HEK293T (cell line): ENCODE measurements at regions not wholly inside any gene's neighbourhood (a gene's known extent, or its start where the extent isn't known, plus 50 kb on each side); places are given as distances from the start of the nearest gene placed in this dataset.

ENCODE experiments used
- CTCF ChIA-PET: fragments of 350-600 bp; formaldehyde crosslinking; extraction: SDS; loops from one replicate; lab custom pipeline; 2021; ENCODE audit warnings: antibody characterized with exemption, inconsistent platforms; lab: Yijun Ruan, JAX
- POLR2A ChIA-PET: fragments of 350-600 bp; formaldehyde crosslinking; extraction: SDS; loops from one replicate; lab custom pipeline; 2020; ENCODE audit warnings: antibody characterized with exemption, inconsistent platforms; lab: Yijun Ruan, JAX
- DNase-seq: peaks from one replicate; pipeline ENCODE4 v3.0.0; 2012; ENCODE audit warnings: mixed read lengths; ENCODE audit errors: extremely low spot score
- ARNT ChIP-seq: fragments of 450-650 bp; IDR thresholded peaks from 2 replicates; pipeline ENCODE4 v1.6.1; 2017; ENCODE audit warnings: mild to moderate bottlenecking
- BHLHE40 ChIP-seq: fragments of 450-650 bp; IDR thresholded peaks from 2 replicates; pipeline ENCODE4 v1.6.1; 2016; ENCODE audit warnings: mild to moderate bottlenecking, moderate library complexity, borderline replicate concordance
- CTBP1 ChIP-seq: fragments of 450-650 bp; IDR thresholded peaks from 2 replicates; pipeline ENCODE4 v1.6.1; 2016; ENCODE audit warnings: borderline replicate concordance
- ELF4 ChIP-seq: fragments of 450-650 bp; IDR thresholded peaks from 2 replicates; pipeline ENCODE4 v1.6.1; 2017; ENCODE audit warnings: antibody characterized with exemption
- FOXA1 ChIP-seq: fragments of 450-650 bp; IDR thresholded peaks from 2 replicates; pipeline ENCODE4 v1.6.1; 2016; ENCODE audit warnings: mild to moderate bottlenecking
- FOXK2 ChIP-seq: fragments of 450-650 bp; IDR thresholded peaks from 2 replicates; pipeline ENCODE4 v1.6.1; 2016; ENCODE audit warnings: mild to moderate bottlenecking
- FOXM1 ChIP-seq: fragments of 450-650 bp; IDR thresholded peaks from 2 replicates; pipeline ENCODE4 v1.6.1; 2017; ENCODE audit warnings: mild to moderate bottlenecking, borderline replicate concordance
- HDGF ChIP-seq: fragments of 450-650 bp; IDR thresholded peaks from 2 replicates; pipeline ENCODE4 v1.6.1; 2017; ENCODE audit warnings: antibody characterized with exemption, borderline replicate concordance
- L3MBTL2 ChIP-seq: fragments of 450-650 bp; conservative IDR thresholded peaks from 2 replicates; pipeline ENCODE4 v1.6.1; 2016; ENCODE audit warnings: mild to moderate bottlenecking
- LEF1 ChIP-seq: fragments of 450-650 bp; IDR thresholded peaks from 2 replicates; pipeline ENCODE4 v1.6.1; 2017; ENCODE audit warnings: mild to moderate bottlenecking, borderline replicate concordance
- NFRKB ChIP-seq: fragments of 450-650 bp; IDR thresholded peaks from 2 replicates; pipeline ENCODE4 v1.6.1; 2016; ENCODE audit warnings: mild to moderate bottlenecking, moderate library complexity
- SP1 ChIP-seq: fragments of 450-650 bp; IDR thresholded peaks from 2 replicates; pipeline ENCODE4 v1.6.1; 2017
- SUZ12 ChIP-seq: fragments of 450-650 bp; IDR thresholded peaks from 2 replicates; pipeline ENCODE4 v1.6.1; 2016; ENCODE audit warnings: mild to moderate bottlenecking
- TARDBP ChIP-seq: fragments of 450-650 bp; IDR thresholded peaks from 2 replicates; pipeline ENCODE4 v1.6.1; 2016
- ZNF384 ChIP-seq: fragments of 450-650 bp; IDR thresholded peaks from 2 replicates; pipeline ENCODE4 v1.6.1; 2016
- TF ChIP-seq, protein P1 (sequence below): fragments of 450-650 bp; IDR thresholded peaks from 2 replicates; pipeline ENCODE4 v1.6.1; 2016

DNA sequence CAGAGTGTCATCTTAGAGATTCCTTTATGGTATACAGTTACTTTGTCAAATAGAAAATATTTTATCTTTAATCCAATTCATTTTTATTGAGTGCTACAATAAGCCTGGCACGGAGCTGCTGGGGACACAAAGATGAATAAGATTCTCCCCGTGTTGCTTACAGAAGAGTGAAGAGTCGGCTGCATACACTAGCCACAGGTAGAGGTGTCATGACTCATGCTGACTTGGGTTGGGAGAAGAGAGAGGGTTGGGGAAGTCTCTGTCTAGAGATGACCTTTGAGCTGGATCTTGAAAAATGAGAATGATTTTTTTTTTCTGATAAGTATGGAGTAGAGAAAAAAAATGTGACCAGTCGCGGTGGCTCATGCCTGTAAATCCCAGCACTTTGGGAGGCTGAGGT lies 289.9 kb upstream of the CELF2 start:
- ChIA-PET POLR2A (no interaction called here), CTCF (no interaction called here)
- DNase-seq = no peak
- TF ChIP-seq LEF1 (no peak), FOXK2 (no peak), ELF4 (no peak), NFRKB (no peak), FOXM1 (no peak), TARDBP (no peak), ZNF384 (no peak), ARNT (no peak), FOXA1 (no peak), BHLHE40 (no peak), L3MBTL2 (no peak), SP1 (no peak), SUZ12 (no peak), CTBP1 (no peak), HDGF (no peak)
- TF ChIP-seq, protein P1, sequence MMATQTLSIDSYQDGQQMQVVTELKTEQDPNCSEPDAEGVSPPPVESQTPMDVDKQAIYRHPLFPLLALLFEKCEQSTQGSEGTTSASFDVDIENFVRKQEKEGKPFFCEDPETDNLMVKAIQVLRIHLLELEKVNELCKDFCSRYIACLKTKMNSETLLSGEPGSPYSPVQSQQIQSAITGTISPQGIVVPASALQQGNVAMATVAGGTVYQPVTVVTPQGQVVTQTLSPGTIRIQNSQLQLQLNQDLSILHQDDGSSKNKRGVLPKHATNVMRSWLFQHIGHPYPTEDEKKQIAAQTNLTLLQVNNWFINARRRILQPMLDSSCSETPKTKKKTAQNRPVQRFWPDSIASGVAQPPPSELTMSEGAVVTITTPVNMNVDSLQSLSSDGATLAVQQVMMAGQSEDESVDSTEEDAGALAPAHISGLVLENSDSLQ = no peak

DNA sequence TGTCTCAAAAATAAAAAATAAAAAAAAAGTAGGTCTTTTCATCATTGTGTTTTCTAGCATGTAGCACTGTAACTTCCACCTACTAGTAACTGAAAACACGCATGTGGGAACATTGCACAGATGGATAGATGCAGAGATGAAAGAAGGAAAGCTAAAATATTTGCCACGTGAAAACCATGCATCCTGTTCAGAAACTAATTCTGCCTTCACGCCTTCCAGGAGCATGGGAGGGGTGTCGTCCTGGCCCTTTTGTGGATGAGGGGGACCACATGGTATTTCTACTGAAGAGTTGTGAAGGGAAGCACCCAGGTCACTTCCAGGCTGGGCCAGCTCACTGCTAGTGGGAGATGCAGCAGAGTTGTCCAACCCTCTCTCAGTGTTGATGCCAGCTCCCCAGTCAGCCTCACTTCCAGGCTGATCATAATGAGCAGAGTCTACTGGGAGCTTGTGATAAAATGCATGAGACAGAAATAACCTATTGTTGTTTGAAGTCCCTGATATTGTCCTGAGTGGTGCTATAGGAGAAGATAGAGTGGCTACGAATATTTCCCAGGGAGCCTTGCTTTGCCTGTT lies 287.1 kb upstream of the CELF2 start:
- no peak for DNase-seq
- no peak for TF ChIP-seq FOXM1
- no peak for TF ChIP-seq FOXA1
- TF ChIP-seq NFRKB = no peak
- POLR2A ChIA-PET = no interaction called here
- CTCF ChIA-PET = no interaction called here

DNA sequence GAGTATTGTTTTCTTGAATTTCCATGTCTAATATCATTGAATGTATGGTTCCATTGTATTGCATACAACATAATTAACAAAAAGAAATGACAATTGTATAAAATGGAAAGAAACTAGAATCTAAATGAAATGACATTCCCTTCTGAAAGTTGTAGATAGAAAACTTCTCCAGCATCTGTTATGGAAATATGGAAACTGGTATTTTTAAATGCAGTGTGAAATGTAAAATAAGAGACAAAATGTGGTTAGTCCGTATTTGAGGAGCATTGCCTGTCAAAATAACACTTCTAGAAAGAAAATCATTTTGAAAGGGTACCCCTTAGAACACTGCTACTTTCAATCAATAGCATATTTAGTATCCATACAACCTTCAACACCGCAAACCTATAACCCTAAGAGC lies 286.3 kb upstream of the CELF2 start:
- TF ChIP-seq SP1 (no peak), NFRKB (no peak), SUZ12 (no peak), LEF1 (no peak), FOXK2 (no peak), CTBP1 (no peak), FOXM1 (no peak)
- ChIA-PET POLR2A (no interaction called here), CTCF (no interaction called here)
- no peak for DNase-seq

DNA sequence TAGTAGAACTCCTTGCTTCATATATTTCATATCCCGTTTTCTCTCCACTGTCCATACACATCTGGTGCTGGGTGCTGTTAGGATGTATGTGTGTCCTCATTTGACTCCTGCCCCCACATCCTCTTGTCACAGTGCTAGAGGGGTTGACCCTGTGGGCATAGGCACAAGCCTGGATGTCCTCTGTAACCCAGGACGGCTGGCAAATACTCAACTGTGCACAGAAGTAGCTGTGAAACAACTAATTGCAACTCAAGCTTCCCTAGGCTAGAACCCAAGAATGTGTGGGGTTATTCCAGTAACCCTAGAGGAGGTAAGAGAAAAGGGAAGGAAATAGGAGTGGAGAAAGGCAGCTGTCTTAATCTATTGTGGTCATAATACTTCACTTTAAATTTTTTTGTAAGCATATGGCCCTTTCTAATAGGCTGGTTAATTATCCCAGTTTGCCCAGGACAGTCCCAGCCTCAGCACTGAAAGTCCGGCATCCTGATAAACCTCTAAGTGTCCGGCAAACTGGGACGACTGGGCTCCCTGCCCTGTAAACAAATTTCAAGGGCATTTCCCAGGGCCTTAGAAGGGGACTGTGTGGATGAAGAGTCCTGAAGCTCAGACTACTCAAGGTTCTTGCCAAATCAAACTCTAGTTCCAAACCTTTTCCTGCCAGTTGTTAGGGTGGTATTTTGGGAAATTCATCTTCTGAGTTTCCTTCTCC lies 283.2 kb upstream of the CELF2 start:
- POLR2A ChIA-PET = no interaction called here
- CTCF ChIA-PET = no interaction called here
- no peak for DNase-seq
- TF ChIP-seq FOXA1 (no peak), L3MBTL2 (no peak), SP1 (no peak), LEF1 (no peak)

DNA sequence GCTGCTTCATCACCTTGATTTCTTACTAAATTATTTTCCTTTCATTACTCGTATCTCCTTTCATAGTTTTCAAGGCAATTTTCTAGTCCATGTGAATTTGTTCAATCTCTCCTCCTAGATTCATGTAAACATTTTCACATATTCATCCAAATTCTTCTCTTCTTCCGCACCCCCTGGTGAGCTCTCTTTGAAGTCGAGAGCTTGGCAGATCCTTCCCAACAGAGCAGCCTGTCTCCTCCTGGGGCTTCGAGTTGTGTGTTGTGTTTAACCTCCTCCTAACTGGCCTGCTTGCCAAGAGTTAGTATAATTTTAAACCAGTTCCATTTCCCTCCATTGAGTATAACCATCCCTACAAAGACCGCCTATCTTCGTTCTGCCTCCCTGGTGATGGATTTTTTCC lies 272.4 kb upstream of the CELF2 start:
- CTCF ChIA-PET = no interaction called here
- POLR2A ChIA-PET = no interaction called here
- DNase-seq = no peak
- TF ChIP-seq FOXA1 (no peak), TARDBP (no peak), CTBP1 (no peak), FOXK2 (no peak), FOXM1 (no peak), ELF4 (no peak), SP1 (no peak), SUZ12 (no peak), NFRKB (no peak), BHLHE40 (no peak), LEF1 (no peak), HDGF (no peak), ARNT (no peak), ZNF384 (no peak), L3MBTL2 (no peak)
- TF ChIP-seq, protein P1 = no peak

DNA sequence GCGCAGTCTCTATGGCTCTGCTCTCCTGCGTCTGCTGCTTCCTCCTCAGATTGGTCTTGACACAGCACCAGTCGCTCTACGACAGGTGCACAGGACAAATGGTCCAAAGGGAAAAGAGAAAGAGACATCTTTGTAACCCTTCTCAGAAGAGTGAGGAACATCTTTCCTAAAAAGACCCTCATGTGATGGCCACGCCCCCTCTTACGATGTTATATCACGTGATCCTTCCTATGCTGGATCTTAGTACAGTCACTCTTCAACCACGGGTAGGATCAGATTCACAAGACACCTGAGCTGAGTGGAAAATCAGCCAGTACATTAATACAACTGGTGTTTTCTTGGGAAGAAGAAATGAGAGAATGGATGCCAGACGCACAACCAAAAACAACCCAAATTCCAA lies 262.2 kb upstream of the CELF2 start:
- ChIA-PET CTCF (no interaction called here), POLR2A (no interaction called here)
- TF ChIP-seq NFRKB = no peak
- no peak for TF ChIP-seq ZNF384
- TF ChIP-seq CTBP1 = no peak
- TF ChIP-seq TARDBP = no peak
- no peak for TF ChIP-seq SUZ12
- no peak for TF ChIP-seq FOXM1
- TF ChIP-seq, protein P1 = no peak
- no peak for TF ChIP-seq BHLHE40
- TF ChIP-seq ELF4 = no peak
- no peak for TF ChIP-seq SP1
- no peak for TF ChIP-seq ARNT
- no peak for TF ChIP-seq FOXK2
- TF ChIP-seq L3MBTL2 = no peak
- no peak for TF ChIP-seq LEF1
- no peak for TF ChIP-seq FOXA1
- no peak for TF ChIP-seq HDGF
- no peak for DNase-seq
